Suppressor macrophage treated with lipopolysaccharide for 4 hours (primary cell): ENCODE measurements at regions not wholly inside any gene's neighbourhood (a gene's known extent, or its start where the extent isn't known, plus 50 kb on each side); places are given as distances from the start of the nearest gene placed in this dataset.
"Not testable (repeated sequence)": the region's sequence is repeated elsewhere in the genome, so short reads cannot be mapped to it uniquely, and the experiment has no call there.

Experiments
- DNase-seq: peaks from one replicate; pipeline ENCODE4 v3.0.0-alpha.2; 2020

DNA sequence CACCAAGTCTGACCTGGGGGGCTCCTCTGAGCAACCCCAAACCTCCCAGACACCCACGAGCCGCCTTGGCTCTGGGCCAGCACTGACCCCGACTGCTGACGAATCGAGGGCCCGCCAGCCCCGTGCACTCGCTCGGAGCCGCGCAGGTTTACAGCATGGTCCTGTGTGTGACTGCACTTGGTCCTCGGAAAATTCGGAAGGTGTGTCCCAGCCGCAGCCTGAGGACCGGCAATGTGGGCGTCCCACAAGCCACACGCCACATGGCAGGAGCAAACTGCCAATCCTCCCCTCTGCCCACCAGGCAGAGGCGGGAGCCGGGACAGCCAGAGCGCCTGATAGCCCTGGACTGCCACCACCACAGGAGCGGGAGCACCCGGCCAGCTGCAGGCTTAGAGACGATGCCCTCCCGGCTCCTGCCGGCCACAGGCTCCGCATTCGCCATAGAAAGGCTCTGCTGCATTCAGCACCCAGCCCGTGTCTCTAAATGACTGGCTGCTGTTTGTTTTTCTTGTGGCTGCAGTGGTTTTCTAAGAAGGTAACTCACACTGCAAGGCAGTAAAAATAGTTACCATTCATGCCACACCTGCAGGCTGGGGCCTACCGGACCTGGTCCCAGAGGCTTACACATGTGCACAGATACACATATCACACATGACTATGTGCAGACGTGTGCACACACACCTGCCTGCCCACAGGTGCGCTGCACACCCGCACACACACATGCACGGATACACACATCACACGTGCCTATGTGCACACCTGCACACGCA, 5415.3 kb upstream of the TPTE start:
- DNase-seq = not testable (repeated sequence)

DNA sequence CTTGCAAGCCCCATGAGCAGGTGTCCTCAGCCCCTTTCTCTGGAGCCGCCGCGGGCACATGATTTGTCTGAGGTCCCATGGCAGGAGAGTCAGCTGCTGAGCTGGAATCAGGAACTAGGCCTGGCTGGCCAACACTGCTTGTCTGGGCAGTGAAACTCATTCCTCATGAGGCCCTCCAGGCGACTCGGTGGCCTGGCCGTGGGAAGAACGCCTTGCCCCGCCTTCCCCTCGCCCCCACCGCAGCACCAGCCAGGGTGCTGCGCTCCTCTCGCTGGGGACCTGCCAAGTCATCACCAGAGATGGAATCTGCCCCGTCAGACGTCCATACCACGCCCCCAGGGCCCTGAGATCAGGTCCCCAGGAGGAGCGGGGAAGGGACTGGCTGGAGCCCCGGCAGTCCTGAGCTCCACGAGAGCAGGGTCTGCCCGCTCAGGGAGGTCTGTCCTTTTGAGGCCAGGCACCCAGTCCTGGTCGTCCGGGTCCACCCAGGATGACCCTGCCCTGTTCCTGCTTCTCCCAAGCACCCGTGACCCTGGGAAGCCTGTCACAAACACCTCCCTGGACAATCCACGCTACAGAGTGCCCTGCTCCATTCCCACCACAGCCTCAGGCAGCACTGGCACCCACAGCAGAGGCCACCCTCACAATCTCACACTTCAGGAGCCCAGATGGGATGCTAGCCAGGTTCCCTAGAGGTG, 5414.5 kb upstream of the TPTE start:
- DNase-seq = not testable (repeated sequence)

DNA sequence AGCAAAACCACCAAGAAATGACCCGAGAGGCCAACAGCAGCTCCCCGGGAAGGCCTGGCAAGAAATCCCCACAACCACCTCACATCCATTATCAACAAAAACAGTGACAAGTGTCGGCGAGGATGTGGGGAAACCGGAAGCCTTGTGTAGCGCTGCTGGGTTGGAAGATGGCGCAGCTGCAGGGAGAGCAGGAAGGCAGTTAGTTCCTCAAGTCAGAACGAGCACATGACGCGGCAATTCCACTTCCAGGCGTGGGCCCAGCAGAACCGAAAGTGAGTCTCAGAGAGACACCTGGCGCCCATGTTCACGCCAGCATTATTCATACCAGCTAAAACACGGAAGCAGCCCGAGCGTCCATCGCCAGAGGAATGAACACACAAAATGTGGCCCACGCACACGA, 5413.7 kb upstream of the TPTE start:
- DNase-seq = not testable (repeated sequence)

DNA sequence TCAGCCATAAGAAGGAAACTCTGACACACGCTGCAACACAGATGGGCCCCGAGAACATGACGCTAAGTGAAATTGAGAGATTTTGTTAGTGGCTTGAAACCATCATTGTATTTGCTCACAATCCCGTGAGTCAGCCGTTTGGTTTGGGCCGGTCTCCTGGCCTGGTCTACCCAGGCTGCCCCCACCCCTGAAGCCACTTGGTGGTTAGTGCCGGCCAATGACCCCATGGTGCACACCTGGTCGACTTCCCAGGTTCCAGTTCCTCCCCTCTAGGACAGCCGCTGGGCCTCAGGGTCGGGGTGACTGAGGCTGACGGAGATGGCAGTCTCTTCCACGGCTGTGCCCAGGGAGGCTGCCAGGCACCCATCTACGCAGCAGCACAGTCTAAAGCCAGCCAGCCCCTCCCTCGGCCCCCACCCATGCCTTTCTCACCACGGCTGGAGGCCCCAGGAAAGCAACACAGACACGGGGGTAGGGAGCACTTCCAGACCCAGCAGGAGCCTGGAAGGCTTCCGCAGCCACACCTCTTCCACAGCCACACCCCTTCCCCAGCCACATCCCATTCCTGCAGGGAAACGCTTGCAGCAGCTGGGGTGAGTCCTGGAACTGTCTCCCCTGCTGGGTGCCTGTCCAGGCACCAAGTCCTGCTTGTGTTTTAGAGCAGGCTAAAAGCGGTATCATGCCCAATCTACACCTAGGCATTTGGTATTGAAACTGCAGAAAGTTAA, 5413.2 kb upstream of the TPTE start:
- not testable (repeated sequence) for DNase-seq

GRCh38 chr21:5111197-5111596, 5410.2 kb upstream of the TPTE start:
- not testable (repeated sequence) for DNase-seq

GRCh38 chr21:5113092-5113491, 5408.3 kb upstream of the TPTE start:
- DNase-seq = not testable (repeated sequence)

- not testable (repeated sequence) for DNase-seq
Observed at GRCh38 chr21:5114468-5114867, 5406.9 kb upstream of the TPTE start.

- not testable (repeated sequence) for DNase-seq
Observed at GRCh38 chr21:5114893-5115645, 5406.3 kb upstream of the TPTE start.

GRCh38 chr21:5115646-5116343, 5405.6 kb upstream of the TPTE start:
- DNase-seq = peak; percentile 0

GRCh38 chr21:5116344-5117123, 5404.8 kb upstream of the TPTE start:
- DNase-seq = not testable (repeated sequence)

DNA sequence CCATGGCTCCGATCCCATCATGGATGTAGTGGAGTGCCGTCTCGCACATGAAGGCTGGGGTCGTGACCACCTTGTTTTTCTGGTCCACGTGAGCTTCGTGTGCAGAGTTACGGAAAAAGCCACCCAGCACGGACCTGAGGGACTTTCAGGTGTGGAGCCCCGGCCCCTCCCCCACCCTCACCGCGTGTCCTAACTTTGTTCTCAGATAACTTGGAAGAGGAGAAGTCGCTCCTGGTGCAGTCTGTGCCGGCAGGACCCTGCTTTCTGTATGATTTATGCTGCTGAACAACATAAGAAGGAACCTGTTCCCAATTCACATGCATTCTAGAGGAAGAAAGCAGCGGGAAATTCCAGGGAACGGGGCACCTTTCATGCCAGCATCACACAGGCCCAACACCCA, 5404.2 kb upstream of the TPTE start:
- DNase-seq = not testable (repeated sequence)

GRCh38 chr21:5117666-5118295, 5403.6 kb upstream of the TPTE start:
- not testable (repeated sequence) for DNase-seq

GRCh38 chr21:5118296-5118679, 5403.1 kb upstream of the TPTE start:
- not testable (repeated sequence) for DNase-seq

DNA sequence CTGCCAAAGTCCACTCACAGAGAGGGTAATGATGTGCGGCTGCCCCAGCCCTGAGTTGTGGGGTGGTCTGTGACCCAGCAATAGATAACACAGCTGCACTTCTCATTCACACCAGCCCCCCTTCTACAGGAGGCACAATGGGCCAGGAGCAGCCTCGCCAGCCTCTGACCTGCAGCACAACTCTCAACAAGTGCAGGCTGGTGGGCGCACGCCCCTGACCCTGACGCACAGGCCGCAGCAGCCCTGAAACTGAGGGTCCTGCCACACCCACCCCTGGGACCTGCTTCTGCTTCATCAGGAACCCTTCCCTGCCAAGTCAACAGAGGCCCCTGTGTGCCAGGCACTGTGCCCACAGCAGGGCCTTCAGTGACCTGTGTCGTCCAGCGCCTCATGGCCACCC, 5402.2 kb upstream of the TPTE start:
- DNase-seq = not testable (repeated sequence)

DNA sequence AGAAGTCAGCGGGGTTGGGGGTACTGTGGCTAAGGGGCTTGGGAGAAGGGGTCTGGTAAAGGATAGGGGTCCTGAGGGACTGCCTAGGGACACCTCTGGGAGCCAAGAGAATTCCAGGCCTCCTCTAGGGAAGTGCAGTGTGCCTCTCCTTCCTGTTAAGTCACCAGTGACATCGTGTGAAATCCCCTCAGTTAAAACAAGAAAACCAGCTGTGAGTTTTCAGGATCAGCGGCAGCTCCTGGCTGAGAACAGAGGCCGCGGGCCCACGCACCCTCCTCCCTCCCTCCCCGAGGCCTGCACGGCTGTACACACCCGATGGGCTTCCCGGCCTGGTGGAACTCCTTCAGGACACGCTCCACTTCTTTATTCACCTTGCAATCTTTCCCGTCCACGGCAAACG, 5400.0 kb upstream of the TPTE start:
- peak; percentile 37 for DNase-seq

DNA sequence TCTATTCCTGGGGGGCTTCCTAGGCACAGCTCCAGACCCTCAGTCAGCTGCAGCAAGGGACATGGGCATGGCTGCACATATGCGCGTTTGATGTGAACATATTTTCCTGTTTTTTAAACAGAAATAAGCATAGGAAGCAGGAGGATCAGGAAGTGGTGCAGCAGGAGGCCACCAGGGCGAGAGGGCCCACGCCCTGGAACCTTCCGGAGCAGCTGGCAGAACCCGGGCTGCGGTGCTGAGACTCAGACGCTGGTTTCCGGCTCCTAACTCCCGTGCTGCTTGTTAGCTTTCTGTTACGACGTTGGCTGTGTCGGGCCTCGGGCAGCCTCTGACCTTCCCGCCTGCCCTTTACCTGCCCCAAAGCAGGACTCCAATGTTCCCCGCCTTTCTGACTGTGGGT, 5399.5 kb upstream of the TPTE start:
- DNase-seq = not testable (repeated sequence)

- DNase-seq = not testable (repeated sequence)
Observed at GRCh38 chr21:5123655-5124054, 5397.7 kb upstream of the TPTE start.

DNA sequence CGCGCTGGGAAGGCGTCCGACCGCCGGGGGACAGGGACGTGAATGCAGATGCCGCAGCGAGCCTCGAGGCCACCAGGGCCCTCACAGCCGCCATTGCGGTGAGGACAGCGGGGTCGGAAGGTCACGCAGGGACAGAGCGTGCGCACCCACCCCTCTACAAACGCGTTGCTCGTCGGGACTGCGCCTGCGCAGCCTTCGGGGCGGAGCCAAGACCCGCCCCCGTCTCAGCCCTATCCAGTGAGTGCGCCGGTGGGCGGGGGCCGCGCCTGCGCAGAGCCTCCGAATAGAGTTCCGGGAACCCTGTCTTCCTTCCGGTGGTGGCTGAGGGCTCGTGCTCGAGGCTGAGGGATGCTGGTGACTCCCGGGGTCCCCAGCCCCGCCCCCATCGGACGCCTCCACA, 5393.1 kb upstream of the TPTE start:
- peak; percentile 95 for DNase-seq

- not testable (repeated sequence) for DNase-seq
Observed at GRCh38 chr21:5133824-5134223, 5387.6 kb upstream of the TPTE start.

GRCh38 chr21:5136406-5136805, 5385.0 kb upstream of the TPTE start:
- not testable (repeated sequence) for DNase-seq

DNA sequence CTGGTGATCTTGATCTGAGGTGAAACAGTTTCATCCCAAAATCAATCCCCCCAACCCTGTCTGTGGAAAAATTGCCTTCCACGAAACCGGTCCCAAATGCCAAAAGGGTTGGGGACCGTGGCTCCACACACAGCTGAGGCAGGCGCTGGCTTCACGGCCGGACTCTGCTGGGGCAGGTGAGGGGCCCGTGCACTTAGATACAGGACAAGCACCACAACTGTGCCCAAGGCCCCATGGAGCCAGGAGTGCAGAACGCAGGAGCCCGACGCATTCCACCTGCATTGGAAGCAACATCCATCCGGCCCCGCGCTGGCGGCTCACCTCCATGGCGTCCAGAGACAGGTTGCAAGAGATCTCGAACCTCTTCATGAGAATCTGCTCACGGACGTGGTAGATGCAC, 5384.4 kb upstream of the TPTE start:
- not testable (repeated sequence) for DNase-seq
